Upper lobe of right lung (tissue), 1 donor: ENCODE measurements at regions not wholly inside any gene's neighbourhood (a gene's known extent, or its start where the extent isn't known, plus 50 kb on each side); places are given as distances from the start of the nearest gene placed in this dataset.

Source experiments
- ATAC-seq: fragments of 200-7000 bp; cut with Tn5 transposase; one replicate; pipeline ENCODE4 v1.9.1; 2020; ENCODE audit warnings: mild to moderate bottlenecking, moderate library complexity
- DNase-seq: peaks from one replicate; pipeline ENCODE4 v3.0.0-alpha.2; 2020
- H3K27ac ChIP-seq: fragments of 200-600 bp; one replicate; pipeline ENCODE4 v1.8.0; 2022
- H3K27me3 ChIP-seq: fragments of 200-600 bp; one replicate; pipeline ENCODE4 v1.8.0; 2022; ENCODE audit warnings: mild to moderate bottlenecking
- H3K36me3 ChIP-seq: fragments of 200-600 bp; one replicate; pipeline ENCODE4 v1.8.0; 2022
- H3K4me1 ChIP-seq: fragments of 200-600 bp; one replicate; pipeline ENCODE4 v1.8.0; 2022
- H3K4me3 ChIP-seq: fragments of 200-600 bp; one replicate; pipeline ENCODE4 v1.8.0; 2022; ENCODE audit warnings: mild to moderate bottlenecking
- H3K9me3 ChIP-seq: fragments of 200-600 bp; one replicate; pipeline ENCODE4 v1.8.0; 2022
- intact Hi-C: fragments of 100-400 bp; cut with DNase I; formaldehyde crosslinking; loops from one replicate; pipeline ENCODE4 v1.11.0; 2022
- TF ChIP-seq, protein P1 (sequence below): fragments of 200-600 bp; IDR thresholded peaks from one replicate; pipeline ENCODE4 v1.8.0; 2022; ENCODE audit warnings: antibody characterized with exemption
- donor health status: DM: no; HTN: yes; CAD: no; lungs with severe emphysema.

- H3K36me3 ChIP-seq = no peaks in the 10 kb centered on the region
- no peaks in the 10 kb centered on the region for H3K4me1 ChIP-seq
- TF ChIP-seq, protein P1, sequence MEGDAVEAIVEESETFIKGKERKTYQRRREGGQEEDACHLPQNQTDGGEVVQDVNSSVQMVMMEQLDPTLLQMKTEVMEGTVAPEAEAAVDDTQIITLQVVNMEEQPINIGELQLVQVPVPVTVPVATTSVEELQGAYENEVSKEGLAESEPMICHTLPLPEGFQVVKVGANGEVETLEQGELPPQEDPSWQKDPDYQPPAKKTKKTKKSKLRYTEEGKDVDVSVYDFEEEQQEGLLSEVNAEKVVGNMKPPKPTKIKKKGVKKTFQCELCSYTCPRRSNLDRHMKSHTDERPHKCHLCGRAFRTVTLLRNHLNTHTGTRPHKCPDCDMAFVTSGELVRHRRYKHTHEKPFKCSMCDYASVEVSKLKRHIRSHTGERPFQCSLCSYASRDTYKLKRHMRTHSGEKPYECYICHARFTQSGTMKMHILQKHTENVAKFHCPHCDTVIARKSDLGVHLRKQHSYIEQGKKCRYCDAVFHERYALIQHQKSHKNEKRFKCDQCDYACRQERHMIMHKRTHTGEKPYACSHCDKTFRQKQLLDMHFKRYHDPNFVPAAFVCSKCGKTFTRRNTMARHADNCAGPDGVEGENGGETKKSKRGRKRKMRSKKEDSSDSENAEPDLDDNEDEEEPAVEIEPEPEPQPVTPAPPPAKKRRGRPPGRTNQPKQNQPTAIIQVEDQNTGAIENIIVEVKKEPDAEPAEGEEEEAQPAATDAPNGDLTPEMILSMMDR = no peak
- ATAC-seq = no peak
- no peaks in the 10 kb centered on the region for H3K9me3 ChIP-seq
- no peak for DNase-seq
- no peak overlapping the region for H3K4me3 ChIP-seq
- no peaks in the 10 kb centered on the region for H3K27me3 ChIP-seq
- intact Hi-C loops = no loop called here
- no peak overlapping the region for H3K27ac ChIP-seq
Measured at GRCh38 chr7:123303926-123304325, 104.2 kb upstream of the SLC13A1 start.

DNA sequence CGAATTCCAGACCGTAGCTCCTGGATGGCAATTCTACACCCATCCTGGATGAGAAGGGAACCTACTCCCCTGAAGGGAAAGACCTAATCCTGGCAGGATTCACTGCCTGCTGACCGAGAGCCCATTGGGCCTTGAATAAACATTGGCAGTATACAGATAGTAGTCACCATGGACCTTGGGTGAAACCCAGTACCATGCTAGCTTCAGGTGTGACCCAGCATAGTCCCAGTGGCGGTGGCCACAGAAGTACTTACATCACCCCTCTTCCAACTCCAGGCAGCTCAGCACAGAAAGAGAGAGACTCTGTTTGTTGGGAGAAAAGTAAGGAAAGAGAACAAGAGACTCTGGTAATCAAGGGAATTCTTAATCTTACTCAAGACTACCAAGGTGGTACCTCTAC is 97.2 kb upstream of the SLC13A1 start:
- Histone ChIP-seq H3K27me3 (no peaks in the 10 kb centered on the region), H3K36me3 (no peaks in the 10 kb centered on the region), H3K27ac (no peak overlapping the region), H3K4me3 (no peak overlapping the region), H3K9me3 (no peaks in the 10 kb centered on the region), H3K4me1 (no peaks in the 10 kb centered on the region)
- no peak for ATAC-seq
- no peak for DNase-seq
- TF ChIP-seq, protein P1 = no peak
- intact Hi-C loops = no loop called here

DNA sequence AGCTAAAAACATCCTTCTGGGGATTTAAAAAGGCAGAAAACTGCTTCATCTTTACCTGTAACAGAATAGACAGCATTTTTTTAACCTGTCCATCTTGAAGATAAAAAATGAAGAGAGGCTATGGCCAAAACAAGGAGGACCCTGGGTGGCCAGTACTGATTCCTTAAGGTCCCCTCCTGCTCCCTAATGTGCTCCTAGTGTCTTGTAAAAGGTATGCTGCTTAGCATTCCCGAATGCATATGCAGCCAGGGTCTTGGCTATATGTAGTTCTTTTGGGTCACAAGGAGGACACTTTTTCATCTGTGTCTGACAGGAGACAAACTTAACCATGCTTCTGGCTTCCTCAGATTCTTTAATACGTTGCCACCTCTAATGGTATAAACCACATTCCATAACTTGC is 93.9 kb upstream of the SLC13A1 start:
- Histone ChIP-seq H3K36me3 (no peaks in the 10 kb centered on the region), H3K27ac (no peak overlapping the region), H3K27me3 (no peaks in the 10 kb centered on the region), H3K4me3 (no peak overlapping the region), H3K4me1 (no peaks in the 10 kb centered on the region), H3K9me3 (no peaks in the 10 kb centered on the region)
- no peak for ATAC-seq
- TF ChIP-seq, protein P1 = no peak
- no peak for DNase-seq
- intact Hi-C loops = no loop called here

- Histone ChIP-seq H3K36me3 (no peaks in the 10 kb centered on the region), H3K27me3 (no peaks in the 10 kb centered on the region), H3K4me3 (no peak overlapping the region), H3K27ac (no peak overlapping the region), H3K4me1 (no peaks in the 10 kb centered on the region), H3K9me3 (no peaks in the 10 kb centered on the region)
- intact Hi-C loops = no loop called here
- ATAC-seq = no peak
- no peak for DNase-seq
- TF ChIP-seq, protein P1 = no peak
Measured at GRCh38 chr7:123292227-123292626, 92.5 kb upstream of the SLC13A1 start.

DNA sequence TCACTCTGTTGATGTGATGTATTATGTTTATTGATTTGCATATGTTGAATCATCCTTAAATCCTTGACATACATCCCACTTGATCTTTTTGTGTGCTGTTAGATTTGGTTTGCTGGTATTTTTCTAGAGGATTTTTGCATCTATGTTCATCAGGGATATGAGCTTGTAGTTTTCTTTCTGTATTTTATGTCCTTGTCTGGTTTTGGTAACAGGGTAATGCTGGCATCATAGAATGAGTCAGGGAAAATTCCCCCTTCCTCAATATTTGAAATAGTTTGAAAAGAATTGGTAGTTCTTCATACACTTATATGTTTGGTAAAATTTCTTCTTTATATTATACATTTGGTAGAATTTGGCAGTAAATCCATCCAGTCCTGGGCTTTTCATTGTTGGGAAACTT is 89.4 kb upstream of the SLC13A1 start:
- no peaks in the 10 kb centered on the region for H3K9me3 ChIP-seq
- ATAC-seq (no peak), DNase-seq (no peak)
- TF ChIP-seq, protein P1 = no peak
- no peaks in the 10 kb centered on the region for H3K27me3 ChIP-seq
- H3K36me3 ChIP-seq = no peaks in the 10 kb centered on the region
- intact Hi-C loops = no loop called here
- no peaks in the 10 kb centered on the region for H3K4me1 ChIP-seq
- H3K27ac ChIP-seq = no peak overlapping the region
- no peak overlapping the region for H3K4me3 ChIP-seq

- H3K9me3 ChIP-seq = no peaks in the 10 kb centered on the region
- H3K4me1 ChIP-seq = no peaks in the 10 kb centered on the region
- H3K27ac ChIP-seq = no peak overlapping the region
- H3K27me3 ChIP-seq = no peaks in the 10 kb centered on the region
- TF ChIP-seq, protein P1 = no peak
- DNase-seq (no peak), ATAC-seq (no peak)
- H3K36me3 ChIP-seq = no peaks in the 10 kb centered on the region
- intact Hi-C loops = no loop called here
- H3K4me3 ChIP-seq = no peak overlapping the region
Measured at GRCh38 chr7:123285076-123285700, 85.4 kb upstream of the SLC13A1 start.
